Caco-2 (cell line): ENCODE measurements at regions not wholly inside any gene's neighbourhood (a gene's known extent, or its start where the extent isn't known, plus 50 kb on each side); places are given as distances from the start of the nearest gene placed in this dataset.

Source experiments
- BruUV-seq: library from RNA; stranded (reverse); fragments of 400-500 nt; replicated peaks from 2 replicates; lab custom pipeline; 2021; lab: Mats Ljungman, UMichigan
- CTCF ChIA-PET: fragments of 300-600 bp; sonication (Branson Sonifier 250); formaldehyde crosslinking; loops from one replicate; lab custom pipeline; 2022; ENCODE audit warnings: antibody characterized with exemption; lab: Charles Lee
- POLR2A ChIA-PET: fragments of 300-600 bp; sonication (Branson Sonifier 250); formaldehyde crosslinking; loops from one replicate; lab custom pipeline; 2022; ENCODE audit warnings: antibody characterized with exemption; lab: Charles Lee
- DNase-seq, 2 experiments: peaks; one replicate each; pipeline versions ENCODE4 v3.0.0 to v3.0.0-alpha.2; 2020 to 2022
- H3K27me3 ChIP-seq: replicated peaks from 2 replicates; pipeline ENCODE4 v1.6.0; 2011; ENCODE audit warnings: low read length; ENCODE audit not compliant: control insufficient read depth, insufficient read depth
- H3K36me3 ChIP-seq: 2 replicates; pipeline ENCODE4 v1.5.1; 2011; ENCODE audit warnings: low read length; ENCODE audit not compliant: control insufficient read depth, insufficient read depth
- H3K4me1 ChIP-seq: fragments of 250-450 bp; sonication (Bioruptor Pico); 2 replicates; pipeline ENCODE4 v1.5.1; 2020; ENCODE audit warnings: mild to moderate bottlenecking
- H3K4me3 ChIP-seq: 2 replicates; pipeline ENCODE4 v1.5.1; 2011; ENCODE audit warnings: low read depth, mild to moderate bottlenecking, control low read depth, low read length
- H3K9me3 ChIP-seq: fragments of 250-450 bp; sonication (Bioruptor Pico); 2 replicates; pipeline ENCODE4 v1.5.1; 2020; ENCODE audit warnings: mild to moderate bottlenecking, moderate library complexity
- H3K27ac Mint-ChIP-seq: one replicate; pipeline ENCODE4 v1.8.0; 2022; ENCODE audit warnings: mixed read lengths; ENCODE audit not compliant: unreplicated experiment
- H3K27me3 Mint-ChIP-seq: one replicate; pipeline ENCODE4 v1.8.0; 2022; ENCODE audit warnings: mixed read lengths; ENCODE audit not compliant: insufficient read depth, unreplicated experiment
- H3K36me3 Mint-ChIP-seq: one replicate; pipeline ENCODE4 v1.8.0; 2022; ENCODE audit warnings: mild to moderate bottlenecking, mixed read lengths; ENCODE audit not compliant: insufficient read depth, unreplicated experiment
- H3K4me1 Mint-ChIP-seq: one replicate; pipeline ENCODE4 v1.8.0; 2022; ENCODE audit warnings: low read depth, mixed read lengths; ENCODE audit not compliant: unreplicated experiment
- H3K4me3 Mint-ChIP-seq: one replicate; pipeline ENCODE4 v1.8.0; 2022; ENCODE audit warnings: mild to moderate bottlenecking, moderate library complexity, mixed read lengths; ENCODE audit not compliant: unreplicated experiment
- H3K9me3 Mint-ChIP-seq: one replicate; pipeline ENCODE4 v1.8.0; 2022; ENCODE audit warnings: mixed read lengths; ENCODE audit not compliant: unreplicated experiment
- intact Hi-C: fragments of 100-400 bp; cut with micrococcal nuclease; formaldehyde crosslinking; loops from one replicate; pipeline ENCODE4 v1.10.0; 2022; ENCODE audit not compliant: unreplicated experiment
- TF ChIP-seq, protein P1 (sequence below), 2 experiments: fragments of 200-600 bp in 1 of 2; IDR thresholded peaks; 1 replicate in 1 of 2; 2 replicates in 1 of 2; pipeline versions ENCODE4 v1.5.1 to v1.8.0; 2011 to 2022; ENCODE audit warnings: antibody characterized with exemption in 1 of 2, control low read depth in 1 of 2, inconsistent platforms in 1 of 2, low read depth in 1 of 2, low read length in 1 of 2, mild to moderate bottlenecking in 1 of 2, moderate library complexity in 1 of 2; ENCODE audit not compliant: insufficient read depth in 1 of 2, severe bottlenecking in 1 of 2, unreplicated experiment in 1 of 2

DNA sequence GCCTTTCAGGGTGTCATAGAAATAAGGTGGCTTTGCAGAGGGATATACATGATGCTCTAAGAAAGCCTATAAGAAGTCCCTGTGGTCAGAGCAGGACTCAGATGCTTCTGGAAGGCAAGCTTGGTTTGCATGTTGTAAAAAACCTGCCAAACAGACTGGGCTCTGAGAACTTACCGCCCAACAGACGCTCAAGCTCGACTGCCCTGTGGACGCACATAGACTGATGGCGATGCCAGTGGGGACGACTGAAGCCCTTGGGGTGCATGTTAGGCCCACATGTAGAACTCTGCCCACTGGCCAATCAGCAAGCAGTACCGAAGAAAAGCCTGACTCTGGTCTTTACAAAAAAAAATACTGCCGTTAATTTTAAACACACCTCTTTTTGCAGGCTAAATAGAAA is 133.8 kb downstream of the NAV1 start:
- CTCF ChIA-PET, result no interaction called here
- DNase-seq, result no peak
- POLR2A ChIA-PET, result no interaction called here

DNA sequence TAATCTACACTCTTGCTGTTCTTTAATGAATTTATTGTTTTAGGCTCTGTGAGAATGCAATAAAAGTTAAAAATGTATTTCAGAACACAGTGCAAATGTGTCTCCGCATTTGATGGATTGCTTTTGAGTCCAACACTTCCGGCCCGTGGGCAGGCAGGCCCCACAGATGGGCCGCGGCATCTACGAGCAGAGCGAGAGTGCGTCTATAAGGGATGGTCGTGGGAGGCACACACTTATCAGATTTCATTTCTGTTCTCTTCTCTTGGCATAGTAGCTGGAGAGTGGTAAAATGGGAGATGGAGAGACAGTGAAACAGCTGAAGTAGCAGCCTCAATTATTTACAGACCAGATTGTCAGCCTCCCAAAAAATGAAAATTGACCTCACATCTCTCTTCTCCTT is 134.2 kb downstream of the NAV1 start:
- H3K4me3 Mint-ChIP-seq, result no peak overlapping the region
- no peak for DNase-seq
- Histone ChIP-seq H3K9me3 (no peaks in the 10 kb centered on the region), H3K27me3 (no peaks in the 10 kb centered on the region; the same call in 1 of the 2 replicates), H3K36me3 (no peaks in the 10 kb centered on the region), H3K4me1 (no peaks in the 10 kb centered on the region), H3K4me3 (no peak overlapping the region)
- H3K4me1 Mint-ChIP-seq, result no peaks in the 10 kb centered on the region
- no TSS peak for BruUV-seq
- TF ChIP-seq, protein P1, sequence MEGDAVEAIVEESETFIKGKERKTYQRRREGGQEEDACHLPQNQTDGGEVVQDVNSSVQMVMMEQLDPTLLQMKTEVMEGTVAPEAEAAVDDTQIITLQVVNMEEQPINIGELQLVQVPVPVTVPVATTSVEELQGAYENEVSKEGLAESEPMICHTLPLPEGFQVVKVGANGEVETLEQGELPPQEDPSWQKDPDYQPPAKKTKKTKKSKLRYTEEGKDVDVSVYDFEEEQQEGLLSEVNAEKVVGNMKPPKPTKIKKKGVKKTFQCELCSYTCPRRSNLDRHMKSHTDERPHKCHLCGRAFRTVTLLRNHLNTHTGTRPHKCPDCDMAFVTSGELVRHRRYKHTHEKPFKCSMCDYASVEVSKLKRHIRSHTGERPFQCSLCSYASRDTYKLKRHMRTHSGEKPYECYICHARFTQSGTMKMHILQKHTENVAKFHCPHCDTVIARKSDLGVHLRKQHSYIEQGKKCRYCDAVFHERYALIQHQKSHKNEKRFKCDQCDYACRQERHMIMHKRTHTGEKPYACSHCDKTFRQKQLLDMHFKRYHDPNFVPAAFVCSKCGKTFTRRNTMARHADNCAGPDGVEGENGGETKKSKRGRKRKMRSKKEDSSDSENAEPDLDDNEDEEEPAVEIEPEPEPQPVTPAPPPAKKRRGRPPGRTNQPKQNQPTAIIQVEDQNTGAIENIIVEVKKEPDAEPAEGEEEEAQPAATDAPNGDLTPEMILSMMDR (IDR thresholded peaks at IDR 0.05; ENCODE audit: insufficient read depth in 1 of 2, low read depth in 1 of 2, low read length in 1 of 2, severe bottlenecking in 1 of 2, unreplicated experiment in 1 of 2), result no peak
- no peaks in the 10 kb centered on the region for H3K9me3 Mint-ChIP-seq
- H3K27me3 Mint-ChIP-seq, result peaks cover 15% of the 10 kb centered on the region
- intact Hi-C loops, result no loop called here
- ChIA-PET CTCF (no interaction called here), POLR2A (no interaction called here)
- H3K27ac Mint-ChIP-seq, result no peak overlapping the region
- no peaks in the 10 kb centered on the region for H3K36me3 Mint-ChIP-seq

More for the DNA sequence above, 133.8 kb downstream of the NAV1 start:
- Mint-ChIP-seq H3K9me3 (no peaks in the 10 kb centered on the region), H3K36me3 (no peaks in the 10 kb centered on the region), H3K27ac (no peak overlapping the region), H3K4me3 (no peak overlapping the region), H3K27me3 (peaks cover 15% of the 10 kb centered on the region), H3K4me1 (no peaks in the 10 kb centered on the region)
- BruUV-seq, result no TSS peak
- no peak overlapping the region for H3K4me3 ChIP-seq
- H3K36me3 ChIP-seq, result no peaks in the 10 kb centered on the region
- no peaks in the 10 kb centered on the region for H3K4me1 ChIP-seq
- TF ChIP-seq, protein P1 (IDR thresholded peaks at IDR 0.05; ENCODE audit: insufficient read depth in 1 of 2, low read depth in 1 of 2, low read length in 1 of 2, severe bottlenecking in 1 of 2, unreplicated experiment in 1 of 2), result no peak
- H3K27me3 ChIP-seq, result no peaks in the 10 kb centered on the region; the same call in 1 of the 2 replicates
- intact Hi-C loops, result no loop called here
- no peaks in the 10 kb centered on the region for H3K9me3 ChIP-seq

DNA sequence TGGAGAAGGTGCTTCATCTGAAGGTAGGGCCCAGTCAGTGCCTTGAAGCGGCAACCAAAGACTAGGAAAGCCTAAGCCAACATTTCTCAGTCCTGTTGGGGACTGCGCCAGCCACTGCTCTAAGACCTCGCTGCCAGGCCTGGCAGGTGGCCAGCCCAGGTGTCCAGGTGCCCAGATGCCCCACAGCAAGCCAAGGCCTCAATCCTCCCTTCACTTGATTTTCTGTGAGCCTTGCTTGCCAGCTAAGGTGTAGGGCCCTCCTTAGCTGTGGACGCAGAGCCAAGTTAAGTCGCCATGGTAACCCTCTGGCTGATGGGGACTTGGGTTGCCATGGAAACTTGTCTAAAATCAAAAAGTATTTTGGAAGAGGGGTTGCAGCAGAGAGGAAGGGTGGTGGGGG is 135.0 kb downstream of the NAV1 start:
- ChIA-PET POLR2A (no interaction called here), CTCF (no interaction called here)
- no TSS peak for BruUV-seq
- no peak overlapping the region for H3K4me3 ChIP-seq
- H3K4me1 ChIP-seq, result no peaks in the 10 kb centered on the region
- intact Hi-C loops, result no loop called here
- TF ChIP-seq, protein P1 (IDR thresholded peaks at IDR 0.05; ENCODE audit: insufficient read depth in 1 of 2, low read depth in 1 of 2, low read length in 1 of 2, severe bottlenecking in 1 of 2, unreplicated experiment in 1 of 2), result no peak
- DNase-seq, result no peak
- H3K9me3 ChIP-seq, result no peaks in the 10 kb centered on the region
- H3K27me3 ChIP-seq, result no peaks in the 10 kb centered on the region; the same call in 1 of the 2 replicates
- H3K36me3 Mint-ChIP-seq, result no peaks in the 10 kb centered on the region
- H3K4me3 Mint-ChIP-seq, result no peak overlapping the region
- H3K27me3 Mint-ChIP-seq, result peaks cover 13% of the 10 kb centered on the region
- no peaks in the 10 kb centered on the region for H3K4me1 Mint-ChIP-seq
- H3K27ac Mint-ChIP-seq, result no peak overlapping the region
- H3K36me3 ChIP-seq, result no peaks in the 10 kb centered on the region
- no peaks in the 10 kb centered on the region for H3K9me3 Mint-ChIP-seq
